Body of pancreas (tissue), 4 donors: ENCODE measurements at regions not wholly inside any gene's neighbourhood (a gene's known extent, or its start where the extent isn't known, plus 50 kb on each side); places are given as distances from the start of the nearest gene placed in this dataset.

ENCODE experiments used
- POLR2A ChIP-seq, 3 donors: fragments of 450-650 bp; IDR thresholded peaks; one replicate each; pipeline ENCODE4 v1.6.1; 2016; ENCODE audit warnings: antibody characterized with exemption in 3 of 3, mild to moderate bottlenecking in 2 of 3
- TF ChIP-seq, protein P1 (sequence below), 7 experiments: fragments of 450-650 bp in 4 of 7; fragments of 200-600 bp in 3 of 7; sonication (generic) in 3 of 7; IDR thresholded peaks; one replicate each; pipeline ENCODE4 v1.5.1; 2016 to 2019; ENCODE audit warnings: antibody characterized with exemption in 7 of 7

GRCh38 chrX:21131346-21131745 lies 242.9 kb upstream of the CNKSR2 start:
- no peak for TF ChIP-seq POLR2A (IDR thresholded peaks at IDR 0.05)
- TF ChIP-seq, protein P1, sequence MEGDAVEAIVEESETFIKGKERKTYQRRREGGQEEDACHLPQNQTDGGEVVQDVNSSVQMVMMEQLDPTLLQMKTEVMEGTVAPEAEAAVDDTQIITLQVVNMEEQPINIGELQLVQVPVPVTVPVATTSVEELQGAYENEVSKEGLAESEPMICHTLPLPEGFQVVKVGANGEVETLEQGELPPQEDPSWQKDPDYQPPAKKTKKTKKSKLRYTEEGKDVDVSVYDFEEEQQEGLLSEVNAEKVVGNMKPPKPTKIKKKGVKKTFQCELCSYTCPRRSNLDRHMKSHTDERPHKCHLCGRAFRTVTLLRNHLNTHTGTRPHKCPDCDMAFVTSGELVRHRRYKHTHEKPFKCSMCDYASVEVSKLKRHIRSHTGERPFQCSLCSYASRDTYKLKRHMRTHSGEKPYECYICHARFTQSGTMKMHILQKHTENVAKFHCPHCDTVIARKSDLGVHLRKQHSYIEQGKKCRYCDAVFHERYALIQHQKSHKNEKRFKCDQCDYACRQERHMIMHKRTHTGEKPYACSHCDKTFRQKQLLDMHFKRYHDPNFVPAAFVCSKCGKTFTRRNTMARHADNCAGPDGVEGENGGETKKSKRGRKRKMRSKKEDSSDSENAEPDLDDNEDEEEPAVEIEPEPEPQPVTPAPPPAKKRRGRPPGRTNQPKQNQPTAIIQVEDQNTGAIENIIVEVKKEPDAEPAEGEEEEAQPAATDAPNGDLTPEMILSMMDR (IDR thresholded peaks at IDR 0.05) = no peak
